ENCODE measurements at regions not wholly inside any gene's neighbourhood (a gene's known extent, or its start where the extent isn't known, plus 50 kb on each side); places are given as distances from the start of the nearest gene placed in this dataset.

GRCh38 chr11:91773090-91773489 is 451.5 kb upstream of the FAT3 start:
- TF ChIP-seq, protein P1, sequence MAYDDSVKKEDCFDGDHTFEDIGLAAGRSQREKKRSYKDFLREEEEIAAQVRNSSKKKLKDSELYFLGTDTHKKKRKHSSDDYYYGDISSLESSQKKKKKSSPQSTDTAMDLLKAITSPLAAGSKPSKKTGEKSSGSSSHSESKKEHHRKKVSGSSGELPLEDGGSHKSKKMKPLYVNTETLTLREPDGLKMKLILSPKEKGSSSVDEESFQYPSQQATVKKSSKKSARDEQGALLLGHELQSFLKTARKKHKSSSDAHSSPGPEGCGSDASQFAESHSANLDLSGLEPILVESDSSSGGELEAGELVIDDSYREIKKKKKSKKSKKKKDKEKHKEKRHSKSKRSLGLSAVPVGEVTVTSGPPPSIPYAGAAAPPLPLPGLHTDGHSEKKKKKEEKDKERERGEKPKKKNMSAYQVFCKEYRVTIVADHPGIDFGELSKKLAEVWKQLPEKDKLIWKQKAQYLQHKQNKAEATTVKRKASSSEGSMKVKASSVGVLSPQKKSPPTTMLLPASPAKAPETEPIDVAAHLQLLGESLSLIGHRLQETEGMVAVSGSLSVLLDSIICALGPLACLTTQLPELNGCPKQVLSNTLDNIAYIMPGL (CRISPR knock-in tag; IDR thresholded peaks at IDR 0.05) = no peak
- TF ChIP-seq, protein P2, sequence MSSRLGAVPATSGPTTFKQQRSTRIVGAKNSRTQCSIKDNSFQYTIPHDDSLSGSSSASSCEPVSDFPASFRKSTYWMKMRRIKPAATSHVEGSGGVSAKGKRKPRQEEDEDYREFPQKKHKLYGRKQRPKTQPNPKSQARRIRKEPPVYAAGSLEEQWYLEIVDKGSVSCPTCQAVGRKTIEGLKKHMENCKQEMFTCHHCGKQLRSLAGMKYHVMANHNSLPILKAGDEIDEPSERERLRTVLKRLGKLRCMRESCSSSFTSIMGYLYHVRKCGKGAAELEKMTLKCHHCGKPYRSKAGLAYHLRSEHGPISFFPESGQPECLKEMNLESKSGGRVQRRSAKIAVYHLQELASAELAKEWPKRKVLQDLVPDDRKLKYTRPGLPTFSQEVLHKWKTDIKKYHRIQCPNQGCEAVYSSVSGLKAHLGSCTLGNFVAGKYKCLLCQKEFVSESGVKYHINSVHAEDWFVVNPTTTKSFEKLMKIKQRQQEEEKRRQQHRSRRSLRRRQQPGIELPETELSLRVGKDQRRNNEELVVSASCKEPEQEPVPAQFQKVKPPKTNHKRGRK (CRISPR knock-in tag; IDR thresholded peaks at IDR 0.05; ENCODE audit: borderline replicate concordance) = no peak
- TF ChIP-seq JUN (CRISPR knock-in tag; IDR thresholded peaks at IDR 0.05) = no peak
- no peak for TF ChIP-seq RORB (CRISPR knock-in tag; IDR thresholded peaks at IDR 0.05)
